ENCODE measurements at regions not wholly inside any gene's neighbourhood (a gene's known extent, or its start where the extent isn't known, plus 50 kb on each side); places are given as distances from the start of the nearest gene placed in this dataset.

- Mint-ChIP-seq H3K27ac (no peak overlapping the region), H3K4me1 (no peaks in the 10 kb centered on the region), H3K27me3 (no peaks in the 10 kb centered on the region), H3K36me3 (no peaks in the 10 kb centered on the region), H3K4me3 (no peak overlapping the region), H3K9me3 (no peaks in the 10 kb centered on the region)
- DNase-seq (ENCODE audit: low spot score in 2 of 2): no peak
- ATAC-seq (ENCODE audit: low read depth): no peak
These were observed 189.7 kb downstream of the BCAT1 start for GRCh38 chr12:24759155-24759554.

- no peak overlapping the region for H3K4me3 Mint-ChIP-seq
- H3K27ac Mint-ChIP-seq: no peak overlapping the region
- no peaks in the 10 kb centered on the region for H3K27me3 Mint-ChIP-seq
- DNase-seq (ENCODE audit: low spot score in 2 of 2): no peak
- H3K4me1 Mint-ChIP-seq: no peaks in the 10 kb centered on the region
- no peaks in the 10 kb centered on the region for H3K36me3 Mint-ChIP-seq
- no peak for ATAC-seq (ENCODE audit: low read depth)
- no peaks in the 10 kb centered on the region for H3K9me3 Mint-ChIP-seq
These were observed 192.3 kb downstream of the BCAT1 start for GRCh38 chr12:24756479-24757024.

- Mint-ChIP-seq H3K4me3 (no peak overlapping the region), H3K27ac (no peak overlapping the region), H3K4me1 (no peaks in the 10 kb centered on the region), H3K9me3 (no peaks in the 10 kb centered on the region), H3K27me3 (no peaks in the 10 kb centered on the region), H3K36me3 (no peaks in the 10 kb centered on the region)
- no peak for ATAC-seq (ENCODE audit: low read depth)
- no peak for DNase-seq (ENCODE audit: low spot score in 2 of 2)
These were observed 193.9 kb downstream of the BCAT1 start for GRCh38 chr12:24754690-24755638.

- ATAC-seq (ENCODE audit: low read depth) (no peak), DNase-seq (ENCODE audit: low spot score in 2 of 2) (no peak)
- no peak overlapping the region for H3K27ac Mint-ChIP-seq
- H3K4me3 Mint-ChIP-seq: no peak overlapping the region
- H3K36me3 Mint-ChIP-seq: no peaks in the 10 kb centered on the region
- H3K4me1 Mint-ChIP-seq: no peaks in the 10 kb centered on the region
- H3K27me3 Mint-ChIP-seq: no peaks in the 10 kb centered on the region
- no peaks in the 10 kb centered on the region for H3K9me3 Mint-ChIP-seq
These were observed 196.0 kb downstream of the BCAT1 start for GRCh38 chr12:24752763-24753462.

- no peak for ATAC-seq (ENCODE audit: low read depth)
- no peak for DNase-seq (ENCODE audit: low spot score in 2 of 2)
- Mint-ChIP-seq H3K36me3 (no peaks in the 10 kb centered on the region), H3K4me1 (no peaks in the 10 kb centered on the region), H3K9me3 (no peaks in the 10 kb centered on the region), H3K27ac (no peak overlapping the region), H3K27me3 (no peaks in the 10 kb centered on the region), H3K4me3 (no peak overlapping the region)
These were observed 197.7 kb downstream of the BCAT1 start for GRCh38 chr12:24751181-24751580.

GRCh38 chr12:24750263-24750662, 198.6 kb downstream of the BCAT1 start:
- Mint-ChIP-seq H3K27me3 (no peaks in the 10 kb centered on the region), H3K4me1 (no peaks in the 10 kb centered on the region), H3K27ac (no peak overlapping the region), H3K9me3 (no peaks in the 10 kb centered on the region), H3K36me3 (no peaks in the 10 kb centered on the region), H3K4me3 (no peak overlapping the region)
- DNase-seq (ENCODE audit: low spot score in 2 of 2) (no peak), ATAC-seq (ENCODE audit: low read depth) (no peak)

GRCh38 chr12:24749171-24749570, 199.7 kb downstream of the BCAT1 start:
- H3K27ac Mint-ChIP-seq: no peak overlapping the region
- ATAC-seq (ENCODE audit: low read depth) (no peak), DNase-seq (ENCODE audit: low spot score in 2 of 2) (no peak)
- H3K4me1 Mint-ChIP-seq: no peaks in the 10 kb centered on the region
- no peaks in the 10 kb centered on the region for H3K36me3 Mint-ChIP-seq
- H3K27me3 Mint-ChIP-seq: no peaks in the 10 kb centered on the region
- no peaks in the 10 kb centered on the region for H3K9me3 Mint-ChIP-seq
- no peak overlapping the region for H3K4me3 Mint-ChIP-seq

GRCh38 chr12:24748326-24748725, 200.6 kb downstream of the BCAT1 start:
- H3K27ac Mint-ChIP-seq: no peak overlapping the region
- no peak for ATAC-seq (ENCODE audit: low read depth)
- no peak overlapping the region for H3K4me3 Mint-ChIP-seq
- H3K9me3 Mint-ChIP-seq: no peaks in the 10 kb centered on the region
- DNase-seq (ENCODE audit: low spot score in 2 of 2): no peak
- H3K27me3 Mint-ChIP-seq: no peaks in the 10 kb centered on the region
- no peaks in the 10 kb centered on the region for H3K36me3 Mint-ChIP-seq
- no peaks in the 10 kb centered on the region for H3K4me1 Mint-ChIP-seq

- no peak overlapping the region for H3K27ac Mint-ChIP-seq
- ATAC-seq (ENCODE audit: low read depth) (no peak), DNase-seq (ENCODE audit: low spot score in 2 of 2) (no peak)
- no peak overlapping the region for H3K4me3 Mint-ChIP-seq
- H3K9me3 Mint-ChIP-seq: no peaks in the 10 kb centered on the region
- no peaks in the 10 kb centered on the region for H3K36me3 Mint-ChIP-seq
- peaks cover 7% of the 10 kb centered on the region for H3K4me1 Mint-ChIP-seq
- no peaks in the 10 kb centered on the region for H3K27me3 Mint-ChIP-seq
These were observed 202.0 kb downstream of the BCAT1 start for GRCh38 chr12:24746864-24747263.

- ATAC-seq (ENCODE audit: low read depth) (no peak), DNase-seq (ENCODE audit: low spot score in 2 of 2) (no peak)
- Mint-ChIP-seq H3K9me3 (no peaks in the 10 kb centered on the region), H3K27ac (no peak overlapping the region), H3K4me1 (peaks cover 11% of the 10 kb centered on the region), H3K27me3 (no peaks in the 10 kb centered on the region), H3K36me3 (no peaks in the 10 kb centered on the region), H3K4me3 (no peak overlapping the region)
These were observed 202.8 kb downstream of the BCAT1 start for GRCh38 chr12:24746006-24746671.

- Mint-ChIP-seq H3K27me3 (no peaks in the 10 kb centered on the region), H3K4me1 (peaks cover 17% of the 10 kb centered on the region), H3K9me3 (no peaks in the 10 kb centered on the region), H3K27ac (no peak overlapping the region), H3K4me3 (no peak overlapping the region), H3K36me3 (no peaks in the 10 kb centered on the region)
- ATAC-seq (ENCODE audit: low read depth): no peak
- no peak for DNase-seq (ENCODE audit: low spot score in 2 of 2)
These were observed 204.7 kb downstream of the BCAT1 start for GRCh38 chr12:24743941-24744793.

- H3K4me1 Mint-ChIP-seq: peaks cover 19% of the 10 kb centered on the region
- peak; percentile 96 for ATAC-seq (ENCODE audit: low read depth)
- H3K27me3 Mint-ChIP-seq: no peaks in the 10 kb centered on the region
- DNase-seq (ENCODE audit: low spot score in 2 of 2): peak; percentile 41 to 47
- no peaks in the 10 kb centered on the region for H3K9me3 Mint-ChIP-seq
- H3K27ac Mint-ChIP-seq: peak overlapping the region; percentile 5
- H3K36me3 Mint-ChIP-seq: no peaks in the 10 kb centered on the region
- H3K4me3 Mint-ChIP-seq: no peak overlapping the region
These were observed 206.5 kb downstream of the BCAT1 start for GRCh38 chr12:24742378-24742777.

GRCh38 chr12:24741216-24741615, 207.7 kb downstream of the BCAT1 start:
- H3K4me1 Mint-ChIP-seq: peaks cover 25% of the 10 kb centered on the region

More at GRCh38 chr12:24741216-24741615, 207.7 kb downstream of the BCAT1 start:
- H3K4me3 Mint-ChIP-seq: peak overlapping the region; percentile 58
- no peaks in the 10 kb centered on the region for H3K36me3 Mint-ChIP-seq
- no peak for DNase-seq (ENCODE audit: low spot score in 2 of 2)
- H3K27ac Mint-ChIP-seq: no peak overlapping the region
- no peaks in the 10 kb centered on the region for H3K9me3 Mint-ChIP-seq
- no peak for ATAC-seq (ENCODE audit: low read depth)
- no peaks in the 10 kb centered on the region for H3K27me3 Mint-ChIP-seq
